OCI-LY3 (cell line): ENCODE measurements at regions not wholly inside any gene's neighbourhood (a gene's known extent, or its start where the extent isn't known, plus 50 kb on each side); places are given as distances from the start of the nearest gene placed in this dataset.

Experiments used
- CTCF ChIP-seq: fragments of 200-600, 300-600 bp; sonication (generic); IDR thresholded peaks from 2 replicates; pipeline ENCODE4 v1.5.1; 2014; ENCODE audit warnings: antibody characterized with exemption, low read length, low read depth
- EZH2phosphoT487 ChIP-seq: fragments of 200-600 bp; shearing (Covaris generic); IDR thresholded peaks from 2 replicates; pipeline ENCODE4 v1.6.1; 2018; ENCODE audit warnings: antibody characterized with exemption, mixed run types, low read depth

- TF ChIP-seq CTCF (no peak), EZH2phosphoT487 (no peak)
Measured at GRCh38 chr14:62077676-62078261, 315.5 kb downstream of the SNAPC1 start.
